ENCODE measurements at regions not wholly inside any gene's neighbourhood (a gene's known extent, or its start where the extent isn't known, plus 50 kb on each side); places are given as distances from the start of the nearest gene placed in this dataset.

DNA sequence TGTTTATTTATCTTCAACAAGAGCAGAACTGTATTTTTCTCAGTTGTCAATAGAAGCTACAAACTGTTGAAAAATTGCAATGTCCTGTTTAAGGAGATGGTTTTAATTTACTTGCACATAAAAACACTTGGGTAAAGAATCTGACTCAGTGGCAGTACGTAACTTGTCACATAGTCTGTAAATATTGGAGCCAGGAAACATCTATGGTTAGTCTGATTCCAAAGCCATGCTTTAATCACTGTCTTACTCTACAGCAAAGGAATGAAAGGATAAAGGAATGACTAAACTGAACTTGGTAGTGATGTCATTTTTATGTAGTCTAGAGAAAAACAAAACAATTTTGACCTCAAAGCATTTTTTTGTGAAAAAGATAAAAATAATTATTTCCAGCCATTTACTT is 537.2 kb downstream of the STIM2 start:
- ChIA-PET CTCF (no interaction called here), POLR2A (no interaction called here)
- TF ChIP-seq, protein P1, sequence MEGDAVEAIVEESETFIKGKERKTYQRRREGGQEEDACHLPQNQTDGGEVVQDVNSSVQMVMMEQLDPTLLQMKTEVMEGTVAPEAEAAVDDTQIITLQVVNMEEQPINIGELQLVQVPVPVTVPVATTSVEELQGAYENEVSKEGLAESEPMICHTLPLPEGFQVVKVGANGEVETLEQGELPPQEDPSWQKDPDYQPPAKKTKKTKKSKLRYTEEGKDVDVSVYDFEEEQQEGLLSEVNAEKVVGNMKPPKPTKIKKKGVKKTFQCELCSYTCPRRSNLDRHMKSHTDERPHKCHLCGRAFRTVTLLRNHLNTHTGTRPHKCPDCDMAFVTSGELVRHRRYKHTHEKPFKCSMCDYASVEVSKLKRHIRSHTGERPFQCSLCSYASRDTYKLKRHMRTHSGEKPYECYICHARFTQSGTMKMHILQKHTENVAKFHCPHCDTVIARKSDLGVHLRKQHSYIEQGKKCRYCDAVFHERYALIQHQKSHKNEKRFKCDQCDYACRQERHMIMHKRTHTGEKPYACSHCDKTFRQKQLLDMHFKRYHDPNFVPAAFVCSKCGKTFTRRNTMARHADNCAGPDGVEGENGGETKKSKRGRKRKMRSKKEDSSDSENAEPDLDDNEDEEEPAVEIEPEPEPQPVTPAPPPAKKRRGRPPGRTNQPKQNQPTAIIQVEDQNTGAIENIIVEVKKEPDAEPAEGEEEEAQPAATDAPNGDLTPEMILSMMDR (IDR thresholded peaks at IDR 0.05; ENCODE audit: insufficient read depth, low read length, missing control alignments) = no peak

DNA sequence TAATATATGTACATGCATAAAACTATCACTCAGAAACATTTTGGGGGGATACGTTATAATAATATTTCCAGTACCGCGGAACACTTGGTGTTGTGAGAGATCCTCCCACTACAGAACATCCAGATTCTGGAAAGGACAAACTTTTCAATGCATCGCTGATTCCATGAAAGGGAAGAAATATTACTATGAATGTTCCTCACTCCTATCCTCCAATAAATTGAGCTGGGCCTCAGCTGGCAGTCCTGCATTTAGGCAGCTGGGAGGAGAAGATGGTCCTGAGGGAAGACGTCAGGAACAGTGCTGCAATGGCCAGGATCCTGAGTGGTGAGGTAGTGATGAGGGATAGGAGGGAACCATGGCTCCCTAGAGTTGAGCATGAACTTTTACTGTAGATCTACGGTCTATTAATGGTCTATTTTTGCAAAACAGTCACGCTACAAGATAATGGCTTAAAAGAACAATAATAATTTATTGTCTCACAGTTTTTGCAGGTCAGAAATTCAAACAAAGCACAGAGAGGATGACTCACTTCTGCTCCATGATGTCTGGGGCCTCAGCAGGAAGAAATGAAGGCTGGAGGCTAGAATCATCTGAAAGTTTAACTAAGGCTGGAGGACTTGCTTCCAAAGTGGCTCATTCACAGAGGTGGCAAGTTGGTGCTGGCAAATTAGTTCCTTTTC is 538.1 kb downstream of the STIM2 start:
- CTCF ChIA-PET = no interaction called here
- no peak for DNase-seq (ENCODE audit: low read depth, low spot score)
- TF ChIP-seq, protein P1 (IDR thresholded peaks at IDR 0.05; ENCODE audit: insufficient read depth, low read length, missing control alignments) = no peak
- no peak overlapping the region for H3K4me3 ChIP-seq (ENCODE audit: low read depth, low read length)
- POLR2A ChIA-PET = no interaction called here

More for the DNA sequence above, 537.2 kb downstream of the STIM2 start:
- DNase-seq (ENCODE audit: low read depth, low spot score) = no peak
- no peak overlapping the region for H3K4me3 ChIP-seq (ENCODE audit: low read depth, low read length)

DNA sequence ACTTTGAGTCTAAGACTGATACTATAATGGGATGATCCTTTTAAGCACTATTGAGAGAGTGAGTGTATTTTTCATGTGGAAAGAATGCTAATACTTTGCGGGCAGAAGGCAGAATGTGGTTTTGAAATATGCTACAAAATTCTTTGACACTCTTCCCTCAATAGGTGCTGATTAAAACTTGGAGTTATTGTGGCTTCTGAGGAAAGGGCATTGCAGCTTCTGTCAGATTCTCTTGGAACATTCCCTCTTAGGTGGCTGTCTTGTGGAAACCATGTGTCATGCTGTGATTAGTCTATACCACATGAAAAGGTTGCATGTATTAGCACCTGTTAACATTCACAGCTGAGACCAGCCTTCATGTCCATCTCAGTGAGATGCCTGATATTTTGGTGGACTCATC is 547.0 kb downstream of the STIM2 start:
- ChIA-PET CTCF (no interaction called here), POLR2A (no interaction called here)
- TF ChIP-seq, protein P1 (IDR thresholded peaks at IDR 0.05; ENCODE audit: insufficient read depth, low read length, missing control alignments) = no peak
- DNase-seq (ENCODE audit: low read depth, low spot score) = no peak
- no peak overlapping the region for H3K4me3 ChIP-seq (ENCODE audit: low read depth, low read length)

DNA sequence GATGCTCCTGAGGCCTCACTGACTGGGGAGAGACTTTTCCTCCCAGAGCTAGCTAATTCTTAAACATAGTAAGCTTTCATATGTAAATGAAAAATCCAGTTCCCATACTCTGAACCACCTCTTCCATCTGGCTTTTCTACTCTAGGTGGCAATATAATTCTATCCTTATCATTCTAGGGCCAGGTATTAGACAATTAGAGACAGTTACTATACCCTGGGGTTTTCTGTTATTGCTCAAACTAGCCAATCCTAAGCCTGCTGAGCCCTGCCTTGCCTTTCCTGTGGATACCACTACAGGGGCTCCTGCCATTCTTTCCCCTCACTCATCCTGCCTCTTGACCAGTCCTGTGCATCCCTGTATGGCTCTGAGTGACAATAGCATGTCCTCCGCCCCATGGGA is 552.0 kb downstream of the STIM2 start:
- no peak overlapping the region for H3K4me3 ChIP-seq (ENCODE audit: low read depth, low read length)
- ChIA-PET CTCF (no interaction called here), POLR2A (no interaction called here)
- DNase-seq (ENCODE audit: low read depth, low spot score) = no peak
- TF ChIP-seq, protein P1 (IDR thresholded peaks at IDR 0.05; ENCODE audit: insufficient read depth, low read length, missing control alignments) = no peak

- ChIA-PET POLR2A (no interaction called here), CTCF (no interaction called here)
- no peak overlapping the region for H3K4me3 ChIP-seq (ENCODE audit: low read depth, low read length)
- TF ChIP-seq, protein P1 (IDR thresholded peaks at IDR 0.05; ENCODE audit: insufficient read depth, low read length, missing control alignments) = no peak
- no peak for DNase-seq (ENCODE audit: low read depth, low spot score)
These were observed 554.5 kb downstream of the STIM2 start for GRCh38 chr4:27414887-27415731.

- ChIA-PET CTCF (no interaction called here), POLR2A (no interaction called here)
- DNase-seq (ENCODE audit: low read depth, low spot score) = no peak
- H3K4me3 ChIP-seq (ENCODE audit: low read depth, low read length) = no peak overlapping the region
- TF ChIP-seq, protein P1 (IDR thresholded peaks at IDR 0.05; ENCODE audit: insufficient read depth, low read length, missing control alignments) = no peak
These were observed 568.0 kb downstream of the STIM2 start for GRCh38 chr4:27428661-27429060.
